Posterior vena cava (tissue), 2 donors: ENCODE measurements at regions not wholly inside any gene's neighbourhood (a gene's known extent, or its start where the extent isn't known, plus 50 kb on each side); places are given as distances from the start of the nearest gene placed in this dataset.
A peak's percentile ranks its signal among the peaks of the same experiment; 100 is the strongest.
"Not testable (repeated sequence)": the region's sequence is repeated elsewhere in the genome, so short reads cannot be mapped to it uniquely, and the experiment has no call there.

Source experiments
- DNase-seq: peaks from one replicate; pipeline ENCODE4 v3.0.0-alpha.2; 2020; ENCODE audit warnings: low spot score
- intact Hi-C, 2 donors: fragments of 100-400 bp; cut with DNase I; formaldehyde crosslinking; loops; one replicate each; pipeline versions ENCODE4 v1.14.1 to v1.14.2; 2022 to 2023
- donor health status: DM: yes; HTN: yes; CAD: no.
- donor health status: DM: yes; HTN: yes; CAD: no.

GRCh38 chr10:93127642-93128215 is 54.0 kb downstream of the CYP26A1 start:
- intact Hi-C loops = not testable (repeated sequence)
- DNase-seq = peak; percentile 38

DNA sequence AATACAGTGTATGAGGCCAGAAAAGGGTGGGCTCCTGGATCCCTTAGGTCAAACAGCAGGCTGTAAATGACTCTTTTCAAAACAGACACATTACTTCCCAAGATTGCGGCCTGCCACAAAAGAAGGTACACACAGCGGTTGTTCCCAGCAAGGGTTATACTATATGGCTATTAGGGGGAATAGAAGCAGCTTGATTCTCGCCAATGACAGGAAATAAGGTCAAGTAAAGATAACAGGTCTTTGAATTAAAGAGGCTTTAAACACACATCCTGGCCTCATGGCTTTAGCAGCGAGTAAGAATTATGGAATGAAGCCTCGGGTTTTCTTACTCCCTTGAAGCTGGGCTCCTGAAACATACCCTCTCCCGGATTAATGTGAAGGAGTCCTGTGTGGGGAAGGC is 58.3 kb downstream of the CYP26A1 start:
- intact Hi-C loops = no loop called here
- no peak for DNase-seq

GRCh38 chr10:93138113-93138870 is 64.6 kb downstream of the CYP26A1 start:
- intact Hi-C loops = no loop called here
- DNase-seq = peak; percentile 22

DNA sequence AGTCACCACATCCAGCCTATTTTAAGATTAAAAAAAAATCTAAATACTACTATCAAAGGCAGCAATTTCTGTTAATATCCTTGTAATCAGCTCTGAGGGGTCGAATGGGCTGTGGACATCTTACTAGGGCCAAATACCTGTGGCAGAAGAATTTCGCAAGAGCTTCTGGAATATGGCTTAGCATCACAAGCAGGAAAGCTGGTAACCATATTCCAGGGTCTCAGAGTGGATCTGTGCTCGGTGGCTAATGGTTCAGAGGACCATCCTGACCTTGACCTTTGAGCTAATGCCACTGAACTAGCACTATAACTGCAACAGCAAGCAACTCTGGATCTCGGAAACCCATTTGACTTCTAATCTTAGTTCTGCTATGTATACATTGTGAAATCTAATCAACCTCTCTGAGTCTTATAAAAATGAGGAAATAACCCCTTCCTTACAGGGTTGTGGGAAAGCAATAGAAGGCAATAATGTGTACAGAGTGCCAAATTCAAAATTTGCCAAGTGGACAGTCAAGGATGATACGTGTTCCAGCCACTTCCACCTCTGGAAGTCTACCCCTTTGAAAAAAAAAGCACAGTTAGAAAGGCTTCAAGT is 65.5 kb downstream of the CYP26A1 start:
- intact Hi-C loops = no loop called here
- DNase-seq = no peak

- intact Hi-C loops = no loop called here
- DNase-seq = no peak
These were observed 68.8 kb downstream of the CYP26A1 start for GRCh38 chr10:93142534-93142933.

GRCh38 chr10:93143281-93143680 is 69.6 kb downstream of the CYP26A1 start:
- intact Hi-C loops = no loop called here
- no peak for DNase-seq

GRCh38 chr10:93146336-93146735 is 72.6 kb downstream of the CYP26A1 start:
- DNase-seq = no peak
- intact Hi-C loops = no loop called here

GRCh38 chr10:93147281-93147680 is 73.6 kb downstream of the CYP26A1 start:
- intact Hi-C loops = no loop called here
- no peak for DNase-seq

DNA sequence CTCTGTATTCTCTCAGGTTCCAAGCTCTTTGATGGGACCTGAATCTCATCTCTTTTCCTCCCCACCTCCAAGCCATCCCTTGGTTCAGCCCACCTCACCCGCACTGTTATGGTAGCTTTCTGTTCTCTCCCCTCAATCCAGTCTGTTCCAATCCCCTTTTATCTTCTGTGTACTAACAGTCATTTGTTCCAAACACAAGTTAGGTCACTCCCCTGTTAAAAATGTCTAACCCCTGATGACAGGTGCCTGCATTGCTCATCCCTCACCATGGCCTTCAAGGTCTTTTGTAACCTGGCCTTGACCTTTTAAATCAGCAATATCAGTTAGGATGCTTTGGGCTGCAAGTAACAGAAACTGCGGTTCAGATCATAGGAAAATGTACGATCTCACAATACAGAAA is 74.8 kb downstream of the CYP26A1 start:
- no peak for DNase-seq
- intact Hi-C loops = no loop called here

DNA sequence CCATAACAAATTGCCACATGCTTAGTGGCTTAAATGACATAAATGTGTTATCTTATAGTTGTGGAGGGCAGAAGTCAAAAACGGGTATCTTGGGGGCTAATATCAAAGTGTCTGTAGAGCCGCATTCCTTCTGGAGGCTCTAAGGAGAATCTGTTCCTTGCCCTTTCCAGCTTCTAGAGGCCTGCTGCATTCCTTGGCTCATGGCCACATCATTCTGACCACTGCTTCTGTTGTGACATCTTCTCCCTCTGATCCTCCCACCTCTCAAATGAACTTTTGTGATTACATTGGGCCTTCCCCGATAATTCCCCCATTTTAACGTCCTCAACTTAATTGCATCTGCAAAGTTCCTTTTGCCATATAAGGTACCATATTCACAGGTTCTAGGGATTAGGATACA is 76.1 kb downstream of the CYP26A1 start:
- intact Hi-C loops = no loop called here
- DNase-seq = no peak

DNA sequence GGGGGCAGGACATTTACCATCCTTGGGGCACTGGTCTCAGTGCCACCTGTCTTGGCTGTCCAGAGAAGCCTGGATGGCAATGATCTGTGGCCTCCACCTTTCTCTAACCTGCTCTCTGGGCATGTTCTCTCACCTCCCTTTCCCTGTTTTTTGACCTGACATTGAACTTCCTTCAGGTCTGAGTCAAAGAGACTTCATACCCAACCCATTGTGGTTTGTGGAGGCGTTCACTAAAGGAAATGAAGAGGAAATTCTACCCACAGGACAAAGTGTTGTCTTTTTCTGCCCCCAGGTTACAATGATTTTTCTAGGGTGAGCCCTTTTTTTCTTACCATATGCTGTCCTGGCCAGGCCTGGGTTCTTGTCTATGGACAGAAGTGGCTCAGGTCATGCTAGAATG is 76.6 kb downstream of the CYP26A1 start:
- intact Hi-C loops = no loop called here
- DNase-seq = no peak

GRCh38 chr10:93150990-93151547 is 77.4 kb downstream of the CYP26A1 start:
- no peak for DNase-seq
- intact Hi-C loops = no loop called here

DNA sequence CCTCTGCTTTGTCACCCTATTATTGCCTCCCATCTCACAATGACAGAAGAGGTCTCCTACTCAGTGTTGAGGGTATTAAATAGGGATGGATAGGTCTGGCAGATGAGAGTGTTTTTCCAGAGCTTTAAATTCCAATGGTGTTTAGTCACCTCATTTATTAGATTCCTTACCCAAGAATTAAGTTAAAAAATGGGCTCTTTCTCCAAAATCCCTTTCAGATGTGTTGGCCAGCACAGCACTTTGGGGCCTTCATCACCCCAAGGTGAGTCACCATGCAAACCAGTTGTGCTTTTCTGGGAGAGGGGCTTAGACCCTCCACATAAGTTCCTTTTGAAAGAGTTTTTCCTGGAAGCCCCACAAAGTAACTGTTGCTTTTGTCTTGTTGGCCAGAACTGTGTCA is 78.4 kb downstream of the CYP26A1 start:
- DNase-seq = no peak
- intact Hi-C loops = no loop called here

GRCh38 chr10:93154531-93154930 is 80.8 kb downstream of the CYP26A1 start:
- DNase-seq = no peak
- intact Hi-C loops = no loop called here

DNA sequence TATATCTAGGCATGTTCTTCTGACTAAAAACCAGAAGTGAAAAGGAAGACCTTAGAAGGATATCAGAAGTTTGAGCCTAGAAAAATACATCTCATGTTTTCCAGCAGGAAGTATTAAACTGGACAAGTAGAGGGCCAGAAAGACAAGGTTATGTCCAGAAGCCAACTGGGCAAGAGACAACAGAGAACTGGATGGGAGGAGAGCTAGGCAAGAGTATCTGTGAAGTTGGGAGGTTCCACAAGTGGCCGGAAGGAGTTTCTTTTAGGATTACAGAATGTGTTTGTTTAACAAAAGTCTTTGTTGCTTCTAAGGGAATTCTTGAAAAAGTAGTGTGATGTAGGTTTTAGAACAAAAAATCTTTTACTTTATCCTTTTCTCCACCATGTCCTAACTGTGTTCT is 86.4 kb downstream of the CYP26A1 start:
- DNase-seq = no peak
- intact Hi-C loops = no loop called here

GRCh38 chr10:93160829-93161228 is 87.1 kb downstream of the CYP26A1 start:
- DNase-seq = peak; percentile 92
- intact Hi-C loops = no loop called here

DNA sequence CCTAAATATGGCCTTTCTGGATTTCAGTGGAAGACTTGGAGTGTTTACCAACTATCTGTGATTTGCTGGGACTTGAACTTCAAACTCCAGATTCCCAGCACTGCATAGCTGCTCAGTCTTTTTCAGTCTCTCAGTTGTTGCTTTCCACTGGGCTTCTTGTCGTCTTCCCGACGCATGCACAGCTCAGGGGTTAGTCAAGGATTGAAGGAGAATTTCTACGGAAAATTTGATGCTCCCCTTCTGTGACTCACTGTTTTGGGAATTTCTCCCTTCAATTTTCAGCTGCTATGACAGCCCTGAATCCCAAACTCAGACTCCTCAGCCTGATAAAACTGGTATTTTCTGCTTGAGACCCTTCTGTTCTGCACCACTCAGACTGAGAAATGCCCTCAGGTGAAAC is 91.7 kb downstream of the CYP26A1 start:
- no peak for DNase-seq
- intact Hi-C loops = no loop called here

- no peak for DNase-seq
- intact Hi-C loops = no loop called here
These were observed 92.4 kb downstream of the CYP26A1 start for GRCh38 chr10:93166134-93166533.

GRCh38 chr10:93171837-93172236 is 98.1 kb downstream of the CYP26A1 start:
- DNase-seq = no peak
- intact Hi-C loops = no loop called here

DNA sequence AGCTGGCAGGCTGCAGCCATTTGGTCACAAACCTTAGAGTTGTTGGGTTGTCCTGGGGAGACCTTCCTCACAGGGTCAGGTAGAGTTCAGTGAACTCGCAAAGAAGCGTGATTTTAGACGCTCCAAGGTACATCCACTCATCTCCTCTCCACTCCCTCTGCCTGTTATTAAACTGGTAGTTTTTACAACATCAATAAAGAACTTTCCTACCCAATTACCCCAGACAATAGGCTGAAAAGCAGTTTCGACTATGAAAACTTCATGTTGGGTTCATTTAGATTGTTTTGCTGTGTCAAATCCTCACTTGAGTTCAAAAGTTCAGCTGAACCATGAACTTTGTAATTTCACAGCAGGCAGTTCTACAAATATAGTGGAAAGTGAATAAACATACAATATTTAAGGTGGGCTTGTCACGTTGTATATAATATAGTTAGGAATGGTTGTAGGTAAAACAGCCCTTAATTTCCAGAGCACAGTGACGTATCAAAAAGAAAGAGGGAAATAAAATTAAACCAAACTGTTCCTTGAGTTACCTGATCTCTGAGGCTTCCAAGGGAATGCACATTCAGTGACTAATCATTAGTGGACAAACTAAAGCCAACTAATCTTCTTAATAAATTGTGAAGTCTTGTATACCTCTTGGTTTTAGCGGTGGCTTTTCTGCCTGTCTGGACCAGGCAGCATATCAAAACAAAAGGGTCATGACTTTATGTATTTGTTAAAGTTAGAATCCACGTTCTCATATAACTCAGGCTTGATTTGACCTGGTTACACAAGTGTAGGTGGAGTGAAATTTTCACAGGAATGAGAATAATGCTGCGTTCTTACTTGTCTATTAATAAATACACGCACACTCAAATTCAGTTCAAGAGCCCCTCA is 100.5 kb downstream of the CYP26A1 start:
- intact Hi-C loops = no loop called here

More for the DNA sequence above, 100.5 kb downstream of the CYP26A1 start:
- DNase-seq = no peak
